Muscle layer of colon (tissue), 2 donors: ENCODE measurements at regions not wholly inside any gene's neighbourhood (a gene's known extent, or its start where the extent isn't known, plus 50 kb on each side); places are given as distances from the start of the nearest gene placed in this dataset.

Experiments
- H3K27ac ChIP-seq: one replicate; pipeline ENCODE4 v1.7.0; 2013; ENCODE audit warnings: low read depth, mild to moderate bottlenecking, low read length, moderate library complexity
- H3K27me3 ChIP-seq, 2 donors: one replicate each; pipeline ENCODE4 v1.7.0; 2013; ENCODE audit warnings: low read length in 2 of 2, mild to moderate bottlenecking in 2 of 2; ENCODE audit not compliant: insufficient read depth in 2 of 2, control insufficient read depth in 1 of 2
- H3K36me3 ChIP-seq: one replicate; pipeline ENCODE4 v1.7.0; 2013; ENCODE audit warnings: mild to moderate bottlenecking, low read length; ENCODE audit not compliant: insufficient read depth
- H3K4me1 ChIP-seq: one replicate; pipeline ENCODE4 v1.7.0; 2013; ENCODE audit warnings: mild to moderate bottlenecking, low read length; ENCODE audit not compliant: insufficient read depth
- H3K4me3 ChIP-seq, 2 donors: one replicate each; pipeline ENCODE4 v1.7.0; 2013; ENCODE audit warnings: low read length in 2 of 2, low read depth in 1 of 2, mild to moderate bottlenecking in 1 of 2, moderate library complexity in 1 of 2
- H3K9ac ChIP-seq: one replicate; pipeline ENCODE4 v1.7.0; 2013; ENCODE audit warnings: low read length
- H3K9me3 ChIP-seq: one replicate; pipeline ENCODE4 v1.7.0; 2013; ENCODE audit warnings: mild to moderate bottlenecking, low read length
- donor health status: abdominal sarcoma.
- donor health status: Adenocarcinoma of cecum.

- Histone ChIP-seq H3K27ac (peak overlapping the region; percentile 20), H3K9ac (no peak overlapping the region), H3K27me3 (no peaks in the 10 kb centered on the region), H3K9me3 (no peaks in the 10 kb centered on the region), H3K36me3 (no peaks in the 10 kb centered on the region), H3K4me3 (no peak overlapping the region), H3K4me1 (peaks cover 30% of the 10 kb centered on the region)
Observed at GRCh38 chr11:131165036-131165435, 205.4 kb upstream of the NTM start.

- Histone ChIP-seq H3K9me3 (no peaks in the 10 kb centered on the region), H3K4me3 (no peak overlapping the region), H3K27me3 (no peaks in the 10 kb centered on the region), H3K9ac (no peak overlapping the region), H3K4me1 (peaks cover 34% of the 10 kb centered on the region), H3K27ac (no peak overlapping the region), H3K36me3 (no peaks in the 10 kb centered on the region)
Observed at GRCh38 chr11:131168839-131169713, 201.3 kb upstream of the NTM start.

- Histone ChIP-seq H3K27me3 (no peaks in the 10 kb centered on the region), H3K4me3 (no peak overlapping the region), H3K4me1 (peaks cover 29% of the 10 kb centered on the region)
Observed at GRCh38 chr11:131172011-131172410, 198.4 kb upstream of the NTM start.

GRCh38 chr11:131178020-131178419 lies 192.4 kb upstream of the NTM start:
- H3K9ac ChIP-seq: no peak overlapping the region
- H3K27ac ChIP-seq: no peak overlapping the region
- H3K36me3 ChIP-seq: no peaks in the 10 kb centered on the region
- H3K9me3 ChIP-seq: no peaks in the 10 kb centered on the region
- H3K27me3 ChIP-seq: no peaks in the 10 kb centered on the region
- H3K4me3 ChIP-seq: no peak overlapping the region
- peaks cover 5% of the 10 kb centered on the region for H3K4me1 ChIP-seq

More at GRCh38 chr11:131172011-131172410, 198.4 kb upstream of the NTM start:
- no peak overlapping the region for H3K9ac ChIP-seq
- no peaks in the 10 kb centered on the region for H3K36me3 ChIP-seq
- no peaks in the 10 kb centered on the region for H3K9me3 ChIP-seq
- H3K27ac ChIP-seq: no peak overlapping the region

GRCh38 chr11:131178596-131178995 lies 191.8 kb upstream of the NTM start:
- H3K27me3 ChIP-seq: no peaks in the 10 kb centered on the region
- no peak overlapping the region for H3K4me3 ChIP-seq
- H3K36me3 ChIP-seq: no peaks in the 10 kb centered on the region
- peaks cover 5% of the 10 kb centered on the region for H3K4me1 ChIP-seq
- no peak overlapping the region for H3K27ac ChIP-seq
- no peak overlapping the region for H3K9ac ChIP-seq
- no peaks in the 10 kb centered on the region for H3K9me3 ChIP-seq

- Histone ChIP-seq H3K9me3 (no peaks in the 10 kb centered on the region), H3K27ac (no peak overlapping the region), H3K4me1 (peaks cover 5% of the 10 kb centered on the region)
Observed at GRCh38 chr11:131179836-131180235, 190.6 kb upstream of the NTM start.

GRCh38 chr11:131185915-131186314 lies 184.5 kb upstream of the NTM start:
- no peak overlapping the region for H3K27ac ChIP-seq
- H3K4me1 ChIP-seq: no peaks in the 10 kb centered on the region
- H3K4me3 ChIP-seq: no peak overlapping the region
- H3K9ac ChIP-seq: no peak overlapping the region
- H3K9me3 ChIP-seq: no peaks in the 10 kb centered on the region
- no peaks in the 10 kb centered on the region for H3K36me3 ChIP-seq
- no peaks in the 10 kb centered on the region for H3K27me3 ChIP-seq

More at GRCh38 chr11:131179836-131180235, 190.6 kb upstream of the NTM start:
- Histone ChIP-seq H3K9ac (no peak overlapping the region), H3K4me3 (no peak overlapping the region), H3K27me3 (no peaks in the 10 kb centered on the region), H3K36me3 (no peaks in the 10 kb centered on the region)

- Histone ChIP-seq H3K4me3 (no peak overlapping the region), H3K27ac (no peak overlapping the region), H3K9me3 (no peaks in the 10 kb centered on the region), H3K9ac (no peak overlapping the region), H3K36me3 (no peaks in the 10 kb centered on the region), H3K27me3 (no peaks in the 10 kb centered on the region), H3K4me1 (no peaks in the 10 kb centered on the region)
Observed at GRCh38 chr11:131186629-131187101, 183.8 kb upstream of the NTM start.

- H3K9me3 ChIP-seq: no peaks in the 10 kb centered on the region
- no peaks in the 10 kb centered on the region for H3K36me3 ChIP-seq
Observed at GRCh38 chr11:131190446-131190845, 180.0 kb upstream of the NTM start.

GRCh38 chr11:131191606-131192005 lies 178.8 kb upstream of the NTM start:
- no peak overlapping the region for H3K4me3 ChIP-seq
- no peaks in the 10 kb centered on the region for H3K9me3 ChIP-seq
- no peak overlapping the region for H3K9ac ChIP-seq
- H3K36me3 ChIP-seq: no peaks in the 10 kb centered on the region
- H3K27me3 ChIP-seq: no peaks in the 10 kb centered on the region
- no peak overlapping the region for H3K27ac ChIP-seq
- H3K4me1 ChIP-seq: peaks cover 26% of the 10 kb centered on the region

More at GRCh38 chr11:131190446-131190845, 180.0 kb upstream of the NTM start:
- H3K27me3 ChIP-seq: no peaks in the 10 kb centered on the region
- H3K9ac ChIP-seq: no peak overlapping the region
- H3K27ac ChIP-seq: no peak overlapping the region
- H3K4me1 ChIP-seq: peaks cover 15% of the 10 kb centered on the region
- no peak overlapping the region for H3K4me3 ChIP-seq

GRCh38 chr11:131192628-131193027 lies 177.8 kb upstream of the NTM start:
- Histone ChIP-seq H3K9me3 (no peaks in the 10 kb centered on the region), H3K4me1 (peaks cover 35% of the 10 kb centered on the region), H3K27ac (no peak overlapping the region), H3K4me3 (no peak overlapping the region), H3K27me3 (no peaks in the 10 kb centered on the region), H3K36me3 (no peaks in the 10 kb centered on the region), H3K9ac (no peak overlapping the region)
